ENCODE measurements at regions not wholly inside any gene's neighbourhood (a gene's known extent, or its start where the extent isn't known, plus 50 kb on each side); places are given as distances from the start of the nearest gene placed in this dataset.

DNA sequence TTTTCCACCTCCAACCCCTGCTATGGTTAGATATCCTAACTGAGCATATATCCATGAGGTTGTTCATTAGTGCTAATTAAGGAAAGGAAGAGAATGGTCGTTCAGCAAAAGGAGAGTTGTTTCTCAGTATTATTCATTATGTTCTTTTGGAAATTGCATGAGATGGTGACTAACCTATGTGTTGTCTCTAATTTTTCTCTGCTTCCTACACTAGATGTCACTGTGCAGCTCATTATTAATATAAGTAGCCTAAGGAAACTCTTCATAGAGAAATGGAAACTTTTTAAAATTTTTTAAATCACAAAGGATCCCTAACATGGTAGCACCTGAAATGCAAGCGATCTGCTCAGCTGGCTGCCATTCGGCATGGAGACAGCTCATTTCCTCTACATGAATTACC is 67.7 kb upstream of the FAM9A start:
- DNase-seq: peak; percentile 3

DNA sequence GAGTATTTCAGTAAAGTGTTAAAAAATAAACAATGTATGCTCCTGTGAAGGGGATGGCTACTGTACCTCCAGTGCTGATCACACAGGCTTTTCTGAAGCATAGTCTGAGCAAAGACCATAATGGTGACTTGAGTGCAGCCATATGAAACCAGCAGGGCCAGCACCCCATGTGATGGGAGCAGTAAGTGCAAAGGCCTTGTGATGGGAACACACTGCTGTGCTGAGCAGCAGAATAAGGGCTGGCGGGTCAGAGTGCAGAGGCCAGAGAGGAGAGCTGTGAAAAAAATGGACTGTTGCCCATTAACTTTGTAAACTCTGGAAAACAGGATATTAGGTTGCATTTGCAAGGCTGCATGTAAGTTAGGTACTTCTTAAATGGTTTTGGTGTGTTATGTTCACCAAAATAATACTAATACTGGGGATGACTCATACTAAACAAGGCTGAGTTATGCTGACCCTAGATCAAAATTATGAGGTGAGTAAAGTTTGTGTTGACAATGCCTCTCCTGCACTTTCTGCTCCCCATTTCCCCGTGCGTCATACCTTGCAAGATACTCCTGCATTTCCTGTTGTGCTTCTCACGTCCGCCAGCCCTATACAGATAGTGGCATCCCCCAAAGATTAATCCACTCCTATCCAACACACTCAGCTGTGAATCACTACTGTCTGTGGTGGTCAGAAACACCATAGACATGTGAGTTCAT is 67.0 kb upstream of the FAM9A start:
- DNase-seq: no peak

DNA sequence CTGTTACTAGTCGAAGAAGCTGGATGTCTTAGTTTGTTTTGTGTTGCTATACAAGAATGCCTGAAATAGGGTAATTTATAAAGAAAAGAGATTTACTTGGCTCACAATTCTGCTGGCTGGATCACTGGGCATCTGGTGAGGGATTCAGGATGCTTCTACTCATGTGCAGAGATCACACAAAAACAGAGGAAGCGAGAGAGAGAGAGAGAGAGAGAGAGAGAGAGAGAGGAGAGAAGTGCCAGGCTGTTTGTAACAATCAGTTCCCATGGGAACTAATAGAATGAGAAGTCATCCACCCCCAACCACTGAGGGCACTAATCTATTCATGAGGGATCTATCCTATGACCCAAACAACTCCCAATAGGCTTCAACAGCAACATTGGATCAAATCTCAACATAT is 66.2 kb upstream of the FAM9A start:
- no peak for DNase-seq

DNA sequence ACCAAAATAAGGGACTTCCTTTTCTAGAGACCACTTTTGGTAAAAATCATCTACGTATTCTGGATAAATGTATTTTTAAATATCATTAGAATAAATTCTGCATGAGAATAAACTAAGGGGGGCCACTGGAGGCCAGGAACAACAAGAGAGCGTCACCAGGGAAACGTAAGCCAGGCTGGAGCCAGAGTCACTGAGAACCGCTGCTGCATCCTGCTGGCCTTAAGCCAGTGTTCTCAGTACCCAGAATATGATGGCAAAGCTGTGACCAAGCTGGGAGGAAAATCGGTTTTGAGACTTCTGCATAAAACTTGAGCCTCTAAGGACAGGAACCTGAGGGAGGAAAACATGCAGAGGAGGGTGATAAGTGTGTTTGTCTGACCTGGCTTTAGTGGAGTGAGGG is 63.0 kb upstream of the FAM9A start:
- no peak for DNase-seq

DNA sequence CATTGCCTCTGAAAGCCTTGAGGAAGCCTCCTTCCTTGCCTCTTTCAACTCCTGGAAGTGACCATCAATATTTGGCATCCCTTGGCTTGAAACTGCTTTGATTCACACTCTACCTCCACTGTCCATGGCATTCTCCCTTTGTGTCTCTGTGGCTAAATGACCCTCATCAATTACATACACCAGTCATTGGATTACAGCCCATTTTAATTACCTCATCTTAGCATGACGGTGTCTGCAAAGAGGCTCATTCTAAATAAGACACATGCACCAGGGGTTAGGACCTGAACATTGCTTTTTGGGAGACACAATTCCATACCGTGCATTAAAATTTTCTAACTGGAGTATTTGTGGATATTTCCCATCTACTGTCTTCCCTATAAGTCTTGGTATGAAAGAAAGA is 60.7 kb upstream of the FAM9A start:
- DNase-seq: no peak

DNA sequence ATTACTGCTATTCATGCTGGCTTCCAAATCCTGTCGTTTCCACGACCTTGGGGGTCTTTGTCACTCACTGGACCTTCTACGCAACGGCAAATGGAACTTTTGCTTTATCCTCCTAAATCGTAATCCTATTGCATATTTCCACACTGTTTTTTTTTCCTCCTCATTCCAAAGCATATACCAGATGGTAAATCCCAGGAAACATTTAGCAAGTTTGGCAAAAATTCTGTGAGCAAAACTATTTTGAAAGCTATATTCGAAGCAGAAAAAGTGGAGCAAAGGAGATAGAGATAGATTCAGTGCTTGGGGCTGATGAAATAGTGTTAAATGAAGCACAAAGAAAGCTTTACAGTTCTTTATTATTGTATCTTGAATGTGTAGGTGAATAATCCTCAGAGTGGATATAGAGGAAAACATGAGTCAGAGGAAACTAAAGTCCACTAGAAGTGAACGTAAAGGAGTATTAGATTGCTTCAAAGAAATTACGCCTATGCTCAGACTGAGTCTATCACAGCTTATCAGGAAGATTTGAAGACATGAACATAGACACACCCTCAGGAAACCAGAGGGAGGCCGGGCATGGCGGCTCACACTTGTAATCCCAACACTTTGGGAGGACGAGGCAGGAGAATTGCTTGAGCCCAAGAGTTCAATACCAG is 50.2 kb upstream of the FAM9A start:
- no peak for DNase-seq
